IPS DF 19.7 (cell line): ENCODE measurements at regions not wholly inside any gene's neighbourhood (a gene's known extent, or its start where the extent isn't known, plus 50 kb on each side); places are given as distances from the start of the nearest gene placed in this dataset.

Experiments used
- DNase-seq: peaks from one replicate; pipeline ENCODE4 v3.0.0-alpha.2; 2013; ENCODE audit warnings: low read depth, low spot score

GRCh38 chr4:173855015-173855414, 325.0 kb upstream of the HAND2 start:
- DNase-seq: no peak

GRCh38 chr4:173852775-173853174, 322.7 kb upstream of the HAND2 start:
- DNase-seq: no peak

GRCh38 chr4:173845580-173845979, 315.6 kb upstream of the HAND2 start:
- no peak for DNase-seq

GRCh38 chr4:173839865-173840264, 309.8 kb upstream of the HAND2 start:
- no peak for DNase-seq

- no peak for DNase-seq
Observed at GRCh38 chr4:173837517-173837916, 307.5 kb upstream of the HAND2 start.

- no peak for DNase-seq
Observed at GRCh38 chr4:173835903-173836302, 305.9 kb upstream of the HAND2 start.

- no peak for DNase-seq
Observed at GRCh38 chr4:173834151-173834550, 304.1 kb upstream of the HAND2 start.

GRCh38 chr4:173829565-173829964, 299.5 kb upstream of the HAND2 start:
- DNase-seq: no peak

GRCh38 chr4:173827707-173828106, 297.7 kb upstream of the HAND2 start:
- no peak for DNase-seq

GRCh38 chr4:173821876-173822275, 291.8 kb upstream of the HAND2 start:
- DNase-seq: no peak

- DNase-seq: no peak
Observed at GRCh38 chr4:173821036-173821435, 291.0 kb upstream of the HAND2 start.

- DNase-seq: no peak
Observed at GRCh38 chr4:173807347-173807746, 277.3 kb upstream of the HAND2 start.

- DNase-seq: no peak
Observed at GRCh38 chr4:173805884-173806283, 275.9 kb upstream of the HAND2 start.

GRCh38 chr4:173802662-173803022, 272.6 kb upstream of the HAND2 start:
- no peak for DNase-seq

- DNase-seq: no peak
Observed at GRCh38 chr4:173801876-173802661, 272.0 kb upstream of the HAND2 start.

GRCh38 chr4:173801361-173801760, 271.3 kb upstream of the HAND2 start:
- no peak for DNase-seq

GRCh38 chr4:173797296-173797695, 267.3 kb upstream of the HAND2 start:
- no peak for DNase-seq

- no peak for DNase-seq
Observed at GRCh38 chr4:173794662-173795061, 264.6 kb upstream of the HAND2 start.

- DNase-seq: no peak
Observed at GRCh38 chr4:173793937-173794510, 264.0 kb upstream of the HAND2 start.

- DNase-seq: no peak
Observed at GRCh38 chr4:173782660-173783059, 252.6 kb upstream of the HAND2 start.

- no peak for DNase-seq
Observed at GRCh38 chr4:173777921-173778320, 247.9 kb upstream of the HAND2 start.

GRCh38 chr4:173777421-173777820, 247.4 kb upstream of the HAND2 start:
- DNase-seq: no peak

- DNase-seq: no peak
Observed at GRCh38 chr4:173769568-173769967, 239.5 kb upstream of the HAND2 start.

GRCh38 chr4:173767650-173768049, 237.6 kb upstream of the HAND2 start:
- no peak for DNase-seq
